ENCODE measurements at regions not wholly inside any gene's neighbourhood (a gene's known extent, or its start where the extent isn't known, plus 50 kb on each side); places are given as distances from the start of the nearest gene placed in this dataset.

GRCh38 chr20:60341062-60341461, 382.8 kb downstream of the CDH26 start:
- no peaks in the 10 kb centered on the region for H3K4me1 ChIP-seq (ENCODE audit: control insufficient read depth, insufficient read depth, low read length)
- TF ChIP-seq ZNF133 (tag by site-specific recombination; IDR thresholded peaks at IDR 0.05) (peak; percentile 68), ZBTB6 (tag by site-specific recombination; IDR thresholded peaks at IDR 0.05) (no peak)
- no peak overlapping the region for H3K27ac ChIP-seq (ENCODE audit: extremely low read depth, low read depth, low read length)
- POLR2A ChIA-PET: no interaction called here
- H3K36me3 ChIP-seq (ENCODE audit: control insufficient read depth in 2 of 2, insufficient read depth in 1 of 2, low read length in 2 of 2): no peaks in the 10 kb centered on the region
- H3K4me3 ChIP-seq (ENCODE audit: low read depth, low read length): no peak overlapping the region
- H3K9me3 ChIP-seq (ENCODE audit: control insufficient read depth, insufficient read depth, low read depth, low read length): no peaks in the 10 kb centered on the region
- CTCF ChIA-PET: no interaction called here

- Histone ChIP-seq H3K9me3 (ENCODE audit: control insufficient read depth, insufficient read depth, low read depth, low read length) (no peaks in the 10 kb centered on the region), H3K27ac (ENCODE audit: extremely low read depth, low read depth, low read length) (no peak overlapping the region), H3K4me3 (ENCODE audit: low read depth, low read length) (no peak overlapping the region), H3K36me3 (ENCODE audit: control insufficient read depth in 2 of 2, insufficient read depth in 1 of 2, low read length in 2 of 2) (no peaks in the 10 kb centered on the region), H3K4me1 (ENCODE audit: control insufficient read depth, insufficient read depth, low read length) (no peaks in the 10 kb centered on the region)
- ChIA-PET CTCF (no interaction called here), POLR2A (no interaction called here)
- no peak for TF ChIP-seq ZNF610 (tag by site-specific recombination; IDR thresholded peaks at IDR 0.05; ENCODE audit: borderline replicate concordance)
- TF ChIP-seq PBX3 (CRISPR knock-in tag; IDR thresholded peaks at IDR 0.05): no peak
- TF ChIP-seq ZBTB49 (tag by site-specific recombination; IDR thresholded peaks at IDR 0.05; ENCODE audit: low read depth): no peak
- no peak for TF ChIP-seq ZNF211 (tag by site-specific recombination; IDR thresholded peaks at IDR 0.05; ENCODE audit: low read depth)
- no peak for TF ChIP-seq ZNF560 (tag by site-specific recombination; IDR thresholded peaks at IDR 0.05; ENCODE audit: borderline replicate concordance)
- no peak for TF ChIP-seq ZNF157 (tag by site-specific recombination; IDR thresholded peaks at IDR 0.05)
- TF ChIP-seq ZBTB20 (tag by site-specific recombination; IDR thresholded peaks at IDR 0.05): no peak
- no peak for TF ChIP-seq ZNF549 (tag by site-specific recombination; IDR thresholded peaks at IDR 0.05)
- TF ChIP-seq IKZF3 (tag by site-specific recombination; IDR thresholded peaks at IDR 0.05): no peak
- no peak for TF ChIP-seq ZNF274 (IDR thresholded peaks at IDR 0.05; ENCODE audit: low read length)
- TF ChIP-seq ZNF274 (tag by site-specific recombination; IDR thresholded peaks at IDR 0.05; ENCODE audit: borderline replicate concordance): no peak
- no peak for TF ChIP-seq ZNF133 (tag by site-specific recombination; IDR thresholded peaks at IDR 0.05)
- TF ChIP-seq HIC1 (tag by site-specific recombination; IDR thresholded peaks at IDR 0.05): no peak
- TF ChIP-seq SCRT1 (tag by site-specific recombination; IDR thresholded peaks at IDR 0.05; ENCODE audit: borderline replicate concordance): no peak
Observed at GRCh38 chr20:60345106-60345505, 386.9 kb downstream of the CDH26 start.

- no peaks in the 10 kb centered on the region for H3K4me1 ChIP-seq (ENCODE audit: control insufficient read depth, insufficient read depth, low read length)
- CTCF ChIA-PET: no interaction called here
- TF ChIP-seq ZNF140 (tag by site-specific recombination; IDR thresholded peaks at IDR 0.05) (no peak), REST (tag by site-specific recombination; IDR thresholded peaks at IDR 0.05) (peak; percentile 88)
- POLR2A ChIA-PET: no interaction called here
- no peaks in the 10 kb centered on the region for H3K36me3 ChIP-seq (ENCODE audit: control insufficient read depth in 2 of 2, insufficient read depth in 1 of 2, low read length in 2 of 2)
- no peaks in the 10 kb centered on the region for H3K9me3 ChIP-seq (ENCODE audit: control insufficient read depth, insufficient read depth, low read depth, low read length)
- no peak overlapping the region for H3K4me3 ChIP-seq (ENCODE audit: low read depth, low read length)
- H3K27ac ChIP-seq (ENCODE audit: extremely low read depth, low read depth, low read length): no peak overlapping the region
Observed at GRCh38 chr20:60349418-60349817, 391.2 kb downstream of the CDH26 start.

Measured in HEK293 (cell line).